ENCODE measurements at regions not wholly inside any gene's neighbourhood (a gene's known extent, or its start where the extent isn't known, plus 50 kb on each side); places are given as distances from the start of the nearest gene placed in this dataset.

GRCh38 chr4:42719257-42719656, 62.4 kb upstream of the ATP8A1 start:
- no peaks in the 10 kb centered on the region for H3K27me3 ChIP-seq (ENCODE audit: control insufficient read depth in 3 of 3, insufficient read depth in 3 of 3, low read length in 2 of 3)
- WGBS, 2 donors: 24 to 47% methylated on average over 1 of the region's 1 CpG
- TF ChIP-seq CTCF (IDR thresholded peaks at IDR 0.05; ENCODE audit: control extremely low read depth, extremely low read depth): no peak
- H3K9ac ChIP-seq (ENCODE audit: insufficient read depth in 1 of 2, low read length in 2 of 2): no peak overlapping the region
- no peaks in the 10 kb centered on the region for H3K36me3 ChIP-seq (ENCODE audit: control insufficient read depth in 4 of 4, insufficient read depth in 4 of 4, low read length in 4 of 4)
- H3K4me1 ChIP-seq (ENCODE audit: control insufficient read depth in 5 of 5, insufficient read depth in 5 of 5, low read length in 5 of 5): no peaks in the 10 kb centered on the region
- DNase-seq: no peak
- no peak overlapping the region for H3K27ac ChIP-seq (ENCODE audit: low read depth in 1 of 2, low read length in 1 of 2)
- H3K4me3 ChIP-seq: no peak overlapping the region
- no peaks in the 10 kb centered on the region for H3K9me3 ChIP-seq (ENCODE audit: control insufficient read depth in 4 of 4, insufficient read depth in 3 of 4, low read length in 3 of 4)
- no peak for ATAC-seq (ENCODE audit: insufficient read depth, low FRiP score)

- Histone ChIP-seq H3K4me3 (no peak overlapping the region), H3K27ac (ENCODE audit: low read depth in 1 of 2, low read length in 1 of 2) (no peak overlapping the region), H3K36me3 (ENCODE audit: control insufficient read depth in 4 of 4, insufficient read depth in 4 of 4, low read length in 4 of 4) (no peaks in the 10 kb centered on the region), H3K27me3 (ENCODE audit: control insufficient read depth in 3 of 3, insufficient read depth in 3 of 3, low read length in 2 of 3) (peaks cover 0 to 2% (median 0%) of the 10 kb centered on the region in 3 donors), H3K9me3 (ENCODE audit: control insufficient read depth in 4 of 4, insufficient read depth in 3 of 4, low read length in 3 of 4) (no peaks in the 10 kb centered on the region), H3K9ac (ENCODE audit: insufficient read depth in 1 of 2, low read length in 2 of 2) (no peak overlapping the region), H3K4me1 (ENCODE audit: control insufficient read depth in 5 of 5, insufficient read depth in 5 of 5, low read length in 5 of 5) (no peaks in the 10 kb centered on the region)
- no peak for TF ChIP-seq CTCF (IDR thresholded peaks at IDR 0.05; ENCODE audit: control extremely low read depth, extremely low read depth)
- ATAC-seq (ENCODE audit: insufficient read depth, low FRiP score) (no peak), DNase-seq (no peak)
- 31 to 88% methylated on average over 1 of the region's 1 CpG for WGBS, 2 donors
These were observed 61.4 kb upstream of the ATP8A1 start for GRCh38 chr4:42718336-42718735.

- no peak overlapping the region for H3K4me3 ChIP-seq
- ATAC-seq (ENCODE audit: insufficient read depth, low FRiP score) (no peak), DNase-seq (no peak)
- TF ChIP-seq CTCF (IDR thresholded peaks at IDR 0.05; ENCODE audit: control extremely low read depth, extremely low read depth): no peak
- no peak overlapping the region for H3K27ac ChIP-seq (ENCODE audit: low read depth in 1 of 2, low read length in 1 of 2)
- no peaks in the 10 kb centered on the region for H3K4me1 ChIP-seq (ENCODE audit: control insufficient read depth in 5 of 5, insufficient read depth in 5 of 5, low read length in 5 of 5)
- no peak overlapping the region for H3K9ac ChIP-seq (ENCODE audit: insufficient read depth in 1 of 2, low read length in 2 of 2)
- WGBS, 2 donors: 44 to 69% methylated on average over 3 of the region's 3 CpGs
- peaks cover 0 to 2% (median 0%) of the 10 kb centered on the region in 3 donors for H3K27me3 ChIP-seq (ENCODE audit: control insufficient read depth in 3 of 3, insufficient read depth in 3 of 3, low read length in 2 of 3)
- no peaks in the 10 kb centered on the region for H3K36me3 ChIP-seq (ENCODE audit: control insufficient read depth in 4 of 4, insufficient read depth in 4 of 4, low read length in 4 of 4)
- H3K9me3 ChIP-seq (ENCODE audit: control insufficient read depth in 4 of 4, insufficient read depth in 3 of 4, low read length in 3 of 4): no peaks in the 10 kb centered on the region
These were observed 60.1 kb upstream of the ATP8A1 start for GRCh38 chr4:42716996-42717395.

GRCh38 chr4:42715807-42716482, 59.0 kb upstream of the ATP8A1 start:
- DNase-seq: no peak
- peak; percentile 34 for ATAC-seq (ENCODE audit: insufficient read depth, low FRiP score)
- H3K4me3 ChIP-seq: no peak overlapping the region
- no peak overlapping the region for H3K27ac ChIP-seq (ENCODE audit: low read depth in 1 of 2, low read length in 1 of 2)
- no peak overlapping the region for H3K9ac ChIP-seq (ENCODE audit: insufficient read depth in 1 of 2, low read length in 2 of 2)
- no peaks in the 10 kb centered on the region for H3K36me3 ChIP-seq (ENCODE audit: control insufficient read depth in 4 of 4, insufficient read depth in 4 of 4, low read length in 4 of 4)
- no peaks in the 10 kb centered on the region for H3K4me1 ChIP-seq (ENCODE audit: control insufficient read depth in 5 of 5, insufficient read depth in 5 of 5, low read length in 5 of 5)
- TF ChIP-seq CTCF (IDR thresholded peaks at IDR 0.05; ENCODE audit: control extremely low read depth, extremely low read depth): no peak
- peaks cover 0 to 2% (median 0%) of the 10 kb centered on the region in 3 donors for H3K27me3 ChIP-seq (ENCODE audit: control insufficient read depth in 3 of 3, insufficient read depth in 3 of 3, low read length in 2 of 3)
- WGBS, 2 donors: 62 to 71% methylated on average over 6 of the region's 6 CpGs
- H3K9me3 ChIP-seq (ENCODE audit: control insufficient read depth in 4 of 4, insufficient read depth in 3 of 4, low read length in 3 of 4): no peaks in the 10 kb centered on the region

Data from lung (tissue), 11 donors.